CD14-positive monocyte (primary cell): ENCODE measurements at regions not wholly inside any gene's neighbourhood (a gene's known extent, or its start where the extent isn't known, plus 50 kb on each side); places are given as distances from the start of the nearest gene placed in this dataset.
A peak's percentile ranks its signal among the peaks of the same experiment; 100 is the strongest.

Source experiments
- DNase-seq, 3 donors: peaks; one replicate each; pipeline ENCODE4 v3.0.0-alpha.2; 2011 to 2022
- H2AFZ ChIP-seq: 2 replicates; pipeline ENCODE4 v1.6.0; 2012; ENCODE audit warnings: mild to moderate bottlenecking, low read depth, low read length, inconsistent platforms; ENCODE audit not compliant: insufficient read depth, poor library complexity, severe bottlenecking
- H3K27ac ChIP-seq, 2 donors: 1 replicate in 1 of 2; 2 replicates in 1 of 2; pipeline ENCODE4 v1.5.1; 2012 to 2013; ENCODE audit warnings: low read length in 2 of 2, control low read depth in 1 of 2, inconsistent platforms in 1 of 2, low read depth in 1 of 2, mild to moderate bottlenecking in 1 of 2
- H3K27me3 ChIP-seq, 2 donors: one replicate each; pipeline versions ENCODE4 v1.6.0 to v1.6.1; 2011 to 2013; ENCODE audit warnings: low read length in 2 of 2; ENCODE audit not compliant: control insufficient read depth in 2 of 2, insufficient read depth in 2 of 2
- H3K36me3 ChIP-seq, 2 donors: replicated peaks in 1 of 2; 1 replicate in 1 of 2; 2 replicates in 1 of 2; pipeline versions ENCODE4 v1.5.1 to v1.6.1; 2012 to 2013; ENCODE audit warnings: low read length in 2 of 2, control low read depth in 1 of 2, inconsistent platforms in 1 of 2, mild to moderate bottlenecking in 1 of 2; ENCODE audit not compliant: insufficient read depth in 2 of 2, control insufficient read depth in 1 of 2
- H3K4me1 ChIP-seq, 2 donors: 1 replicate in 1 of 2; 2 replicates in 1 of 2; pipeline versions ENCODE4 v1.5.1 to v1.6.1; 2012 to 2013; ENCODE audit warnings: low read length in 2 of 2, control low read depth in 1 of 2, inconsistent platforms in 1 of 2, mild to moderate bottlenecking in 1 of 2, moderate library complexity in 1 of 2; ENCODE audit not compliant: insufficient read depth in 2 of 2, control insufficient read depth in 1 of 2
- H3K4me2 ChIP-seq: replicated peaks from 2 replicates; pipeline ENCODE3; 2012; ENCODE audit warnings: low read length, moderate library complexity, mild to moderate bottlenecking; ENCODE audit not compliant: poor library complexity, severe bottlenecking; ENCODE audit errors: extremely low read depth
- H3K4me3 ChIP-seq, 3 experiments: fragments of 200-600 bp in 1 of 3; sonication (generic) in 1 of 3; replicated peaks in 1 of 3; 1 replicate in 2 of 3; 2 replicates in 1 of 3; pipeline ENCODE4 v1.5.1; 2011 to 2013; ENCODE audit warnings: low read length in 3 of 3, mild to moderate bottlenecking in 3 of 3, control low read depth in 2 of 3, low read depth in 2 of 3, inconsistent platforms in 1 of 3, moderate library complexity in 1 of 3
- H3K79me2 ChIP-seq: 2 replicates; pipeline ENCODE4 v1.6.0; 2012; ENCODE audit warnings: mild to moderate bottlenecking, control low read depth, inconsistent platforms, low read length, moderate library complexity; ENCODE audit not compliant: insufficient read depth
- H3K9ac ChIP-seq: 2 replicates; pipeline ENCODE4 v1.6.0; 2017; ENCODE audit warnings: low read length, mild to moderate bottlenecking; ENCODE audit not compliant: insufficient read depth, poor library complexity, severe bottlenecking
- H3K9me3 ChIP-seq, 2 donors: replicated peaks in 1 of 2; 1 replicate in 1 of 2; 2 replicates in 1 of 2; pipeline versions ENCODE4 v1.5.1 to v1.6.1; 2012 to 2013; ENCODE audit warnings: low read length in 2 of 2, control low read depth in 1 of 2; ENCODE audit not compliant: control insufficient read depth in 1 of 2, insufficient read depth in 1 of 2
- H4K20me1 ChIP-seq: 2 replicates; pipeline ENCODE4 v1.6.0; 2012; ENCODE audit warnings: mild to moderate bottlenecking, low read length, control low read depth, moderate library complexity; ENCODE audit not compliant: insufficient read depth
- H3K27ac Mint-ChIP-seq, 7 donors: one replicate each; pipeline ENCODE4 v1.8.0; 2020; ENCODE audit warnings: mild to moderate bottlenecking in 7 of 7, mixed read lengths in 7 of 7, moderate library complexity in 6 of 7, inconsistent platforms in 2 of 7
- H3K27me3 Mint-ChIP-seq, 3 donors: one replicate each; pipeline ENCODE4 v1.8.0; 2021 to 2022; ENCODE audit warnings: low read depth in 3 of 3, mild to moderate bottlenecking in 3 of 3, mixed read lengths in 3 of 3, moderate library complexity in 3 of 3, inconsistent platforms in 1 of 3
- H3K36me3 Mint-ChIP-seq, 2 donors: one replicate each; pipeline ENCODE4 v1.8.0; 2020; ENCODE audit warnings: mixed read lengths in 2 of 2, inconsistent platforms in 1 of 2, mild to moderate bottlenecking in 1 of 2
- H3K4me1 Mint-ChIP-seq: one replicate; pipeline ENCODE4 v1.8.0; 2020; ENCODE audit warnings: mild to moderate bottlenecking, mixed read lengths
- H3K4me3 Mint-ChIP-seq, 2 donors: one replicate each; pipeline ENCODE4 v1.8.0; 2020; ENCODE audit warnings: mild to moderate bottlenecking in 2 of 2, mixed read lengths in 2 of 2, moderate library complexity in 1 of 2
- H3K9me3 Mint-ChIP-seq, 7 donors: one replicate each; pipeline ENCODE4 v1.8.0; 2020 to 2022; ENCODE audit warnings: mixed read lengths in 7 of 7, mild to moderate bottlenecking in 6 of 7, moderate library complexity in 6 of 7, inconsistent platforms in 2 of 7
- CTCF ChIP-seq: fragments of 200-600 bp; IDR thresholded peaks from one replicate; pipeline ENCODE4 v1.8.0; 2022; ENCODE audit warnings: antibody characterized with exemption, mild to moderate bottlenecking
- WGBS: methylation state at CpG from one replicate; pipeline ENCODE4 v1.1.5; 2013; ENCODE audit warnings: missing lambda C conversion rate; ENCODE audit not compliant: insufficient coverage; 5-methylcytosine and 5-hydroxymethylcytosine counted together
- intact Hi-C, 2 donors: fragments of 100-400 bp; cut with micrococcal nuclease; formaldehyde crosslinking; loops; one replicate each; pipeline versions ENCODE4 v1.15.0 to v1.15.1; 2023

DNA sequence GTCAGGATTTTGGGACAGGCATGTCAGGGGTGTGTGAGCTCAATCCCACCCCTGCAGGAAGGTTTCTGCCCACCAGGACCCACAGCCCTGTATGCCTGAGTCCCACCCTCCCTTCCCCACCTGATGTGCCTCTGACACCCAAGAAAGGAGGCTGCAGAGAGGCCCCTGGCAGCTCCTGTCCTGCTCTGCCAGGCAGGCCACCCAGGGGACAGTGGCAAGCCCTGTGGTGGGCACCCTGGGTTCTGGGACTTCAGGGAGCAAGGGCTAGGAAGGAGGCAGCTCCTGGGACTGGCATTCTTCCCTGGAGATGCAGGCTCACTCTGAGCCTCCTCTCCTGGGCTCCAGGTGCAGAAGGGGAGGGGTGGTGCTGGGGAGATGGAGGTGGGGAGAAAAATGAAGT is 234.5 kb upstream of the B3GAT1 start:
- Mint-ChIP-seq H3K36me3 (no peaks in the 10 kb centered on the region), H3K4me3 (no peak overlapping the region), H3K4me1 (no peaks in the 10 kb centered on the region), H3K27ac (no peak overlapping the region), H3K9me3 (no peaks in the 10 kb centered on the region), H3K27me3 (peaks cover 7 to 24% (median 7%) of the 10 kb centered on the region in 3 donors)
- no peaks in the 10 kb centered on the region for H3K9me3 ChIP-seq
- H2AFZ ChIP-seq = no peak overlapping the region
- H3K4me2 ChIP-seq = no peak overlapping the region
- no peaks in the 10 kb centered on the region for H4K20me1 ChIP-seq
- no peaks in the 10 kb centered on the region for H3K27me3 ChIP-seq
- intact Hi-C loops = no loop called here
- H3K27ac ChIP-seq = no peak overlapping the region
- TF ChIP-seq CTCF = no peak
- no peak for DNase-seq
- H3K4me3 ChIP-seq = no peak overlapping the region
- no peaks in the 10 kb centered on the region for H3K36me3 ChIP-seq
- no peaks in the 10 kb centered on the region for H3K79me2 ChIP-seq
- H3K4me1 ChIP-seq = no peaks in the 10 kb centered on the region
- H3K9ac ChIP-seq = no peak overlapping the region

GRCh38 chr11:134645576-134645975 is 233.5 kb upstream of the B3GAT1 start:
- Mint-ChIP-seq H3K9me3 (no peaks in the 10 kb centered on the region), H3K4me1 (no peaks in the 10 kb centered on the region), H3K4me3 (peak overlapping the region in 1 of 2 donors; percentile 3), H3K27me3 (peaks cover 7 to 22% (median 7%) of the 10 kb centered on the region in 3 donors), H3K27ac (no peak overlapping the region), H3K36me3 (no peaks in the 10 kb centered on the region)
- Histone ChIP-seq H4K20me1 (no peaks in the 10 kb centered on the region), H3K4me2 (no peak overlapping the region), H3K27ac (no peak overlapping the region), H3K27me3 (no peaks in the 10 kb centered on the region), H3K4me1 (no peaks in the 10 kb centered on the region), H3K36me3 (no peaks in the 10 kb centered on the region), H3K4me3 (no peak overlapping the region), H2AFZ (no peak overlapping the region), H3K79me2 (no peaks in the 10 kb centered on the region), H3K9ac (no peak overlapping the region), H3K9me3 (no peaks in the 10 kb centered on the region)
- TF ChIP-seq CTCF = no peak
- DNase-seq = no peak
- intact Hi-C loops = no loop called here
- WGBS = no CpG with 5 or more reads among the region's 5 CpGs
